GM19467 (cell line): ENCODE measurements at regions not wholly inside any gene's neighbourhood (a gene's known extent, or its start where the extent isn't known, plus 50 kb on each side); places are given as distances from the start of the nearest gene placed in this dataset.
"Not testable (repeated sequence)": the region's sequence is repeated elsewhere in the genome, so short reads cannot be mapped to it uniquely, and the experiment has no call there.

Source experiments
- ATAC-seq: cut with Tn5 transposase; IDR thresholded peaks from one replicate; pipeline ENCODE4 v1.9.1; 2021; ENCODE audit warnings: mild to moderate bottlenecking, moderate library complexity; ENCODE audit not compliant: unreplicated experiment

DNA sequence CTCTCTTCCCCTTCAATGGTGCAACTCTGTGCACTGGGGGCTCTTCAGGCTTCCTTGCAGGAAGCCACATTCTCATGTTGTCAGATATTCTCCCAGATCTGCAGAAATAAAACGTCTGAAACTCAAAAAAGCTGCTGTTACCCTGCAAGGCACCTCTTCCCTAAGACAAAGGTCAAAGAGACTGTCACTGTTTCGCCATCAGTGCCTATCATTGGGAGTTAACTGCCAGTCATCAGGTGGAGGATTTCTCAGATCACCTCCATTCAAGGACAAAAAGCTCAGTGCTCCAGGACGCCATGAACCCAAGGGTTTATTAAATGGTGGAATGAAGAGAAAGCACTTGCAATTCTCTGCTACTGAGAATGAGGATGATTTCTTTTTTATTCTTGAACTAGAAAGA, 144.6 kb upstream of the PALS2 start:
- no peak for ATAC-seq

DNA sequence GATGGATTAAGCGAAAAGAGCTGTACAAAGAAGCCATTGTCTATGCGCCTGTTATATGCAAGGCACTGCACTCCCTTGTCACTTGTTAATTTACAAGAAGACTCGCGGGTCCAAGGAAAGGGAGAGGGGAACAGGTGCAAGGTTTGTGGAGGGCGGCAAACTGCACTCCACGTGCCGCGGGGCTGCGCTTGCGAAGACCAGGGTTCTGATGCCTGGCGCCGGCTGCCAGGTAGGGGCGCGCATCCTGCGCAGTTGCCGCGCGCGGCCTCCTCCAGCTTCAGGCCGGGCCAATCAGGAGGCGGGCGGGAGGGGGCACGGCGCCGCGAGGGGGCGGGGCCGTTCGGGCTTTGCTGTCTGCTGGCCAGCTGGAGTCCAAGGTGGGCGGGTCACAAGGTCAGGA, 140.6 kb upstream of the PALS2 start:
- ATAC-seq: no peak

DNA sequence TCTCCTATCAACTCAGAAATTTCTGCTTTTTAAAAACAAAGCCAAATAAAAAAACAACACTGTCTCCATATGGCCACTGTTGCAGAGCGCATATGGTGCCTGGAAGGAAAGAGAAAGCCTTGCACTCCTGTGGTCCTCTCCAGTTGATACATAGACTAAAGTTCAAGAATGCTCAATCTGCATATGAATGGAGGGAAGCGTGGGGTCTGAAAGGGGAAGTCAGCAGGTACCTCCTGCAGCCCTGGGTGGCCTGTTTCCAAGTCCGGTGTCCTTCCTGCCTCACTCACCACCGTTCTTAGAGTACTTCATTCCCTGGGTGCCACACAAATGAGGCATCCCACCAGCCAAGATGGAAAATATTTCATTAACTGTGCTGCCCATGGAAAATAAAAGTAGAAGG, 138.3 kb upstream of the PALS2 start:
- no peak for ATAC-seq

DNA sequence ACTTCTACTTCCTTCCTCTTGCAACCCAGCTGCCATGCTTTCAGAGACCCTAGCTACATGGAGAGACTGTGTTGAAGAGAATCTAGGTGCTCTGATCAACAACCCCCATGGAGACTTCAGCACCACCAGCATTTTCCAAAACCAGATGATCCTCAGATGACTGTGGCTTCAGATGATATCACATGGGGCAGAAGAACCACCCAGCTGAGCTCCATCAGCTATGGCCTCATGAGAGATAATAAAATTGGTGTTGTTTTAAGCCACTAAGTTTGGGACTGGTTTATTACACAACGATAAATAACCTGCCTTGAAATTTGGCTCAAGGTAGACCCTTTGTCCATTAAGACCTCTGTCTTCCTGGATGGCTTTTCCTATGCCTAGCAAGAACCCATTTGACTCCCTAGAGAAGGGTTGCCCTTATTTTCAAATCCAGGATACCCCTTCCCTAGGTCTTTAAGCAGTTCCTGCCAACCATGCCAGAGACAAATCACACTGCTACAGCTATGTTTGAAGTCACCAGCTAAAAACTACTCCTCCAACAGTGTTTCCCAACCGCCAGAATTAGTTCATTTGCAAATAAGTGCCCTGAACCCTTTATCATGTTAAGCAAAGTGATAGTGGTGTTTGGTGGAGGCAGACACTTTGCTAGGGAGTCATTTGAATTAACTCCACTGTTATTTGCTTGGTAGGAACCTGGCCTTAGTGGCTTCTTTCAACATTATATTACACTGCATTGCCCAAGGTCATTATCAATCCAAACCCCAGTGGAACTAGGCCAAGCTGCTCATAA, 136.9 kb upstream of the PALS2 start:
- no peak for ATAC-seq

DNA sequence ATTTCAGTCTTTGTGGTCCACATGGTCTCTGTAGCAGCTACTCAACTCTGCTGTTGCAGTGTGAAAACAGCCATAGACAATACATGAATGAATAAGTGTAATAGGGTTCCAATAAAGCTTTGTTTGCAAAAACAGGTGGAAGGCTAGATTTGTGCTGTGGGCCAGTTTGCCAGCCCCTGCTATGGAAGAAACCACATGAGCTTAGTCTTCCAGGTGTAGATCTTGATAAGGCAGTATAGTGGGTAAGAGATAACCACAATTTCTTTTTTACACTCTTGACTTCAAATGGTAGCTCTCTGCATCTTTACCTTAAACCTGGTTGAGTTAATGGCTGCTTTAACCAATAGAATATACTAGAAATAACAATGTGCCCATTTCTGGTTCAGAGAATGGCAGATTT, 135.0 kb upstream of the PALS2 start:
- no peak for ATAC-seq

DNA sequence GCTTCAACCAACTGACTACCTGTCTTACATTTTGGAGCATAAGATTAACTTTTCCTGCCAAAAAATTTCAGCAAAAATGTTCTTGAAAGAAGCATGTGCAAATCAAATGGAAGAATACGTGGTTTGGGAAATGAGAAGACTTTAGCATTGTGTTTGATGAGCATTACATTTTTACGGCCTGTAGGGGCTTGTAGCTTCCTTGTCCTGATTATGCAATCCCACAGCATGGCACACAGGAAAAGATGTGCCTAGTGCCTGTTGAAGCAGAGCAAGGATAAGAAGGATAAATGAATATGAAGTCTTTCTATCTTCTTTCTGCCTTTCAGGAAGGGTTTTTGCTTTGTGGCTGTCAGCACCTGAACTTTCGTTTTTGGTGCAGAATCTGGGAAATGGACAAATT, 134.1 kb upstream of the PALS2 start:
- ATAC-seq: not testable (repeated sequence)

DNA sequence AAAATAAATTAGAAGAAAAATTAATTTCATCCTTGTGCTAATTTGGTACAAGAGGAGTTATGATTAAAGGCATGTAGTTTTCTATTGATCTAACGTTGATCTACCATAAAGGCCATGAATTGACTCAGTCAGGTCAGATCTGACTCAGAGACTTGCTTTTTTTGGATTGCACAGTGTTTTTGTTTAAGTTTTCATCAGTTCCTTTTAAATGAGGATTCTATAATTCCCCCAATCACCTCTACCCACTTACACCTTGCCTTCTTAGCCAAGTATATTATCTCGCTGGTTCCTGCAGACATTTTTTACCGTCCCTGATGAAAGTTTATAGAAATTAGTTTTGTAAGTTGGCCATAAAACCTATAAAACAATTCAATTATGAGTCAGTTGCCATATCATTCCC, 132.4 kb upstream of the PALS2 start:
- no peak for ATAC-seq

DNA sequence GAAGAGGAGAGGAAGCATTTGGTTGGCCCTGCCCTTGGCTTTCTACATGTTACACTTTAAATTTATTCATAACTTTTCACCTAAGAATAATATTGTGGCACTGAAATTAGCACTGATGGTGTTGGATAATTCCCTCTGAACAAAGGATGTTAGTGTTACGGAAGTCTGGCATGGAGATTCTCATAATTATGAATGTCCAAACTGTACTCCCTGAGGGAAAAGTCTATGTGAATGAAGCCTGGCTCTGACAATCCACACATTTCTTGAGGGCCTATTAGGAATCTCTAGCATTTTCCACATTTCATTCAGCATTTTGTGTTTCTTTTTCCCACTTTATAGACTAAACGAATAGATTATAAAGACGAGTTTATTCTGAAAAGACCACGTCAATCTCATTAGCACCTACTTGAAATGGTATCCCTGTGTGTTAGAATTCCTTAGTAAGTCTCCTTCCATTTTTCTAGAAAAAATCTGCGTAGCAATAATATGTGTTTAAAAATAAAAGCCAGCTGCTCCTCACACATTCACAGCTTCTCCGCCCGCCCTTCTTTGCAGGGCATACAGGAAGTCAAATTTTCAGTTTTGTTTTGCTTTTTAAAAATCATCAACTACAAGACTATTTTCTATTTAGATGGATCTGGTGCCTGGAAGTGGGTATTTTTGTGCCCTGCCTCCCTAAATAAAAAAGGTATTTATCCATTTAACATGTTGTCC, 131.8 kb upstream of the PALS2 start:
- peak; percentile 51 for ATAC-seq

DNA sequence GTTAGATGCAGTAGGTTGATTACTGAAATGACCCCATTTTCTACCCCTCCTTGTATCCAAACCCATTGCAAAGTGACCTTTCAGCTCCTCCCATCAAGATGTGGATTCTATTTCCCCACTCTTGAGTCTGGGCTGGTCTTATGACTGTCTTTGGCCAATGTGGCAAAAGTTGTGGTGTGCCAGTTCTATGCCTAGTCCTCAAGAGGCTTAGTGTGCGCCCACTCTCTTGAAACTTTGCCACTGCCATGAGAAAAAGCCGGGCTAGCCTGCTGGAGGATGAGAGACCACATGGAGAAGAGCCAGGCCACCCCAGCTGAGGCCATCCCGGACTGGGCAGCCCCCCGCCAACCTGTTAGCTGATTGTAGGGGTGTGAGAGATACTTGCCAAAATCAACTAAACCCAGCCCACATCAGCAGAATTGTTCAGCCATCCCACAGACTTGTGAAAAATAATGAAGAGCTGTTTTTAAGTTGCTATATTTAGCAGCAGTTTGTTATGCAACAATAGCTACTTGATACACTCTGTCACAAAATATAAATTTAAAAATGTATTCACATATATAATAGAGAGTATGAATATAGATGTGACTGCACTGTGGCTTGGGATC, 131.0 kb upstream of the PALS2 start:
- peak; percentile 32 for ATAC-seq

DNA sequence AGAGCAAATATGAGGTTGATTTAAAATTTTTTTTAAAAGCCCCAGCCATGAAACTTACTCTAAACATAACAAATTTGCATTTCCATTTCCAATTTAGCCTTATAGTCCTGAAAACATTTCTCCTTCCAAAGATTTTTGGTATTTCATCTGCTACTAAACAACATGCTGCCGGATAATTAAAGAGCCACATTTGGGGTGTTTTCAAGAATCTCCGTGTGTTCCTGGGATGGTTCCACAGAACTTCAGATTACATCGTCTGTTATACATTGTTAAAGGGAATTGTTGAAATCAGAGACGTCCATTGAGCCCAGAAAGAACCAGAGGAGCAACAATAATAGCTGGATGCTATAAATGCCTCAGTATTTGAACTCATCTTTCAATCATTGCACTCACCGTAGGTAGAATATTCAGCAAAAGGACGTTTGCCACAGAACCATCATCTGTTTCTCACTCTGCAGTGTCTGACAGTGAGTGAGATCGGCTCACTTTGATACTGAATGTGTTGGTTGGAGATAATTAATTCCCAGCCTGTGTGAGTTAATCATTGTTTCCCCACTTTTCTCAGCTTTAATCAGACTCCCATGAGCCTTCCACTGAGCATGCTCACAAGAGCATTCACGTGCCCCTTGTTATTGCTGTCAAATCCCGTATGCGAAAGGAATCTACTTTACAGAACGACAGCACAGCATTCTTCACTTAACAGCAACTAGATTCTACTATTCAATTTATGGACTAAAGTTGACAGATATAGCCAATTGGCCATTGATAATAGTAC, 128.4 kb upstream of the PALS2 start:
- no peak for ATAC-seq

DNA sequence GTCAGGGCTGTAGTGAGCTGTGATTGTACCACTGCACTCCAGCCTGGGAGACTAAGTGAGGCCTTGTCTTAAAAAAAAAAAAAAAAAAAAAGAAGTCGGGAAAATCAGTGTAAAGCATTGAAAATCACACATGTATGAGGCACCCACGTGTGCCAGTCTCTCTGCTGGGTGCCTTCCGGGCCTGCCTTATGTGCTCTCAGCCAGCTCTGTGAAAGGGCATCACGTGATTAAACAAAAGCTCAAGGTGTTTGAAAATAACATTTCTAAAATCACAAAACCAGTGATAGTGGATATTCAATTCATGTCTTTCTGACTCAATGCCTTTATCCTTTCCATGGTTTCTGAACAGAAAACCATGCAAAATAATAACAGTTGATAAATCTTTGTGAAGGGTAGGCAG, 125.2 kb upstream of the PALS2 start:
- no peak for ATAC-seq

DNA sequence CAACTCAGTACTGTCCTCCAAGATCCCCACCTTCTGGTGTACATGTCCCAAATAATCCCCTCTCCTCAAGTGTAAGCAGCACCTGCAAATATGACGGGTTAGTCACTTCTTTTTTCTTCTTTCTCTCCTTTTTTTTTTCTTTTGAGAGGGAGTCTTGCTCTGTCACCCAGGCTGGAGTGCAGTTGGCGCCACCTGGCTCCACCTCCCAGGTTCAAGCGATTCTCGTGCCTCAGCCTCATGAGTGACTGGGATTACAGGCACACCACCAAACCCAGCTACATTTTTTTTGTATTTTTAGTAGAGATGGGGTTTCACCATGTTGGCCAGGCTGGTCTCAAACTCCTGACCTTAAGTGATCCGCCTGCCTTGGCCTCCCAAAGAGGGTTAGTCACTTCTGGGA, 123.8 kb upstream of the PALS2 start:
- not testable (repeated sequence) for ATAC-seq

DNA sequence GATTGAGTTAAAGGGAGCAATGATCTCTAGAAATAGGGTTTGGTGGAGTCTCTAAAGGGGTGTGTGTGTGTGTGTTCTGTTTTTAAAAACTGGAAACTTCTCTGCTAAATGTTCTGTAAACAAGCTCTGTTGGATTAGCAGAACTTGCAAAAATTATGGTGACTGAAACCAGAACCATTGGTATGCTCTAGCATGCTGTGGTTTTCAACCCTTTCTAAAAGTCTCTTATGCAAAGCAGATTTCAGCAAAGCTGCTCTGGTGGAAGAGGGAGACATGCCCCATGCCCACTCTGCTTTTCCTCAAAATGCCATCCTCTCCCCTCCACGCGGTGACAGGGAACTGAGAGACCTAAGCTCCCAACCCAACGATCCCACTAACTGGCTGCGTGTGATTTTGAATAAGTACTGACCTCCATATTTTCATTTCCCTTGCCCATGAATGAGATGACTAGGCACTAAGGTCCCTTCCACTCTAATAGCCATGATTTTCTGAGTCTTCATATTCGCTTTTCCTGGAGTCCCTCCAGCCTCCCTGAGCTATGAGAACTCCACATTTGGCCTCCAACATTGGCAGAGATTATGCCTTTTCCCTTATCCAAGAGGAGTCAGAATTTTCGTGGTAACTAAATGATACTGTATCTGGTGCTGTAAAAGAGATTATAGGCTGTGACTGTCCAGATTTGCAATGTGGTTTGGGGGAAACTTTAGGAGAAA, 117.3 kb upstream of the PALS2 start:
- ATAC-seq: peak; percentile 69

DNA sequence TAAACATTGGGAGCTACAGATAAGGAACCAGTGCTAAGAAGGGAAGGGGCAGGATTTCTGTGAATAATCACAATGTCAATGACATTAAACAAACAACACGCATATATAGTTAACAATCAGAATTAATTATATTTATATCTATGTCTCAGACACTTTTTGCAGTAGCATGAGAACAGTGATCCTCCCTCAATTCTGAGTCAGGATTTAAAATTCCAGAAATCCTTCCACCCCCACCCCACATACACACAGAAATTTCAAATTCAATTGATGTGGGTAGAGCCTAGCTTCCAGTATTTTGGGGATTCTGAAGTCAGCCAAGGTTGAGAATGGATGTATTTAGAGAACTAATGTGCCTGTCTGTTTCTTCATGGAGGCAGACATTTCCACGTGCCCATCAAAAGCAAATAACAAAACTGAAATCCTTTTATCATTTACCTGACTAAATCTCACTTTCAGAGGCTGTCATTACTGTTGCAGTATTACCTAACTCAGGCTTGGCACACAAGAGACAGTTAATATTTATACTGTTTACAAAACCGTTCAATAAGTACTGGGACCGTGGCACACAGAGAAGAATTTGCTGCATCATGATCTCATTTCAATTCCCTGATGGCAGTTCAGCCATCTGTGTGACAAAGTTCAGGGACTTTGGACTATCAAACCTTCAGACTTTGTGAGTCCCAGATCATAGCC, 116.6 kb upstream of the PALS2 start:
- ATAC-seq: peak; percentile 42

DNA sequence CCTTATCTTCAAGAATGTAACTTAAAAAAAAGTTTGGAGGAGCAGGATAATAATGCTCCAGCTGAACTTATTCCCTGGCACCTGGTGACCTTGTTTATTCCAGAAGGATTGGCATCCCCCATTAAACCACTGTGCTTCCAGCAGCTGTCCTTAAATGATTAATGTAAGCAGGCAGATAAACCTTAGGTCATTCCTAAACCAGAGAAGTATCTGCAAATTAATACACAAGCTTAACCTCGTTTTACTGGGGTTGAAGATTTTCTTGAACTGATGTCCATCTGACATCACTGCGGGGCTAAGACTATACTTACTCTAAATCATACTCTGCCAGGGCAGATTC, 116.1 kb upstream of the PALS2 start:
- no peak for ATAC-seq

DNA sequence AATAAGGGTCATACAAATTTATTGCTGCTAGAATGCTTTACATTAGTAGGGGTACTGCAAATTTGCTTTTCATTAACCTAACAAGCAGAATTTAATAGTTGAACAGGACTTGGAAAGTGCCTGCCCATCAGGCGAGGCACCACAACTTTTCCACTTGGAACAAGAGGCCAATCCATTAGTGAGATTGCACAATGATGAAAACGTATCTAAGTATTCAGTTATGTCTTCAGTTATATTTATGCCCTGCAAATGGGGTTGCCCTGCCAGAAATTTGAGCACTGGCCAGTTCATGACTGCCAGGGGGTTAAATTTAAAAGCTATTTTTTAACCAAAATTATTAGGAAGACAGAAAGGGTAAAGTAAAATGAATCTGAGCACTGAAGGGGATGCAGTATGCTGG, 111.1 kb upstream of the PALS2 start:
- no peak for ATAC-seq

DNA sequence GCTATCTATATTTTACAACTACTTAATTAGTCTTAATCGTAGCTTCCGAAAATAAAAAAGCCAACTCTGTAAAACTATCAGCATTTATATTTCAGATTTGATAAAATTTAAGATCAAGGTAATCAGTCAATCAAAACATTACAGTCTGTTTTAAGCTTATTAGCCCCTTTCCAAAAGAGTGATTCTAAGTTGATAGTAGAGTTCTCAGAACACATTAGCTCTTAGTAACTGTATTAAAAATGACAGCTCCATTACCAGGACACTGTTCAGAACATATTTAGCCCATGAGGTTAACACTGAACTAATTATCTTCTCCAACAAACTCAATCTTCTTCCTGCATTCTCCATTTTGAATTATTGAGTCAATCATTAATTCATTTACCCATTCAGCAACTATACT, 110.3 kb upstream of the PALS2 start:
- no peak for ATAC-seq

DNA sequence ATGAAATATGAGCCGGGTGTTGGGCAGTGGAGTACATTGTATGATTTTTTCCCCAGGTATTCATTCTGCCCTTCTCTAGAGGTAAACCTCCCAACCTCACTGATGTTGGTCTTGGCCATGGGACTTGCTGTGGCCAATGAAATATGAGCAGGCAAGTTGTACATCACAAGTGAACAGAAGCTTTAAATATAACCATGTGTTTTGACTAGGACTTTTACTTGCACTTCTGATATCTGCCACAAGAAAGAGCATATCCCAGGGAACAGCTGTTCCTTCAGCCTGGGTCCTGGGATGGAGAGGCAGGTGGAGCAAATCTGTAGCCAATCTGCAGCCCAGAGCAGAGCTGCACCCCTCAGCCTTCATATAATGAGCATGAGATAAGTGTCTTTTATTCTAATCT, 109.8 kb upstream of the PALS2 start:
- ATAC-seq: no peak

DNA sequence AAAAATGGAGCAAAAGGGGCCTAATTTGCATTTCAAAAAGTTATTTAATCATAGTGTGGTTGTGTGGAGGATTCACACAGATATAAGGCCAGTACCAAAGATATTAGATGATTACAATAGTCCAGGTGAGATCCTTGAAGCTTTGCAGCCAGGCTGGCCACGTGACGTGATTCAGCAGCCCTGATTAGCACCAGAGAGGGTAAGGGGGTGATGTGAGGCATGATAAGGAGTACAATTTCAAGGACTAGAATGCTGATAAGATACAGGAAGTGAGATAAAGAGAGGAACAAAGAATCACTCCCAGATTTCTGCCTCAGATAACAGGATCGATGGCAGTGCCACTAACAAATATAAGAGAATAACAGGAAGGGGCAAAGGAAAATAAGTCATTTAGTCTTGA, 108.4 kb upstream of the PALS2 start:
- ATAC-seq: no peak

DNA sequence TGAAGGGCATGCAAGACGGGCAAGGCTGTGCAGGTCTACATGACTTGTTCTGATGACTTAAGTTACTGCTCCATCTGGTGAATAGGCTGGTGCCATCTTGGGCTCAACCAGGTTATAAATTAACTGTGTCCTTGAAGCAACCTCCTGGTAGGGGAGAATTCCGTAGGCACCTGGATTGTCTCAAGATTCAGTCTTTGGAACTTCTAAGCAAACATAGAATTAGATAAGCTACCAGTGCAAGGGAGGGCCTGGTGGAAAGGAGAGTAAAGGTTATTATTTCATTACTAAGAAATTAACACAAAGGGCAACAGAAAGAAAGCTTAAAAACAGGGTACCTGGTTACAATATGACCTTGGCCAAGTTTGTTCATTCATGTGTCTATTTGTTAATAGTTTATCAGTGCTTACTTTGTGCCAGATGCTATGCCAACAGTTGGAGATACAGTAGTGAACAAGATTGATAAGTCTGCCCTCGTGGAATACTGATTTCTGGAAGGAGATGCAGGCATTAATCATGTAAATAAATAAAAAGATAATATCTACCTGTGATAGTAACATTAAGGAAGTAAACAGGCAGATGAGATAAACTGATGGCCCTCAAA, 107.0 kb upstream of the PALS2 start:
- no peak for ATAC-seq
